ENCODE measurements at regions not wholly inside any gene's neighbourhood (a gene's known extent, or its start where the extent isn't known, plus 50 kb on each side); places are given as distances from the start of the nearest gene placed in this dataset.

DNA sequence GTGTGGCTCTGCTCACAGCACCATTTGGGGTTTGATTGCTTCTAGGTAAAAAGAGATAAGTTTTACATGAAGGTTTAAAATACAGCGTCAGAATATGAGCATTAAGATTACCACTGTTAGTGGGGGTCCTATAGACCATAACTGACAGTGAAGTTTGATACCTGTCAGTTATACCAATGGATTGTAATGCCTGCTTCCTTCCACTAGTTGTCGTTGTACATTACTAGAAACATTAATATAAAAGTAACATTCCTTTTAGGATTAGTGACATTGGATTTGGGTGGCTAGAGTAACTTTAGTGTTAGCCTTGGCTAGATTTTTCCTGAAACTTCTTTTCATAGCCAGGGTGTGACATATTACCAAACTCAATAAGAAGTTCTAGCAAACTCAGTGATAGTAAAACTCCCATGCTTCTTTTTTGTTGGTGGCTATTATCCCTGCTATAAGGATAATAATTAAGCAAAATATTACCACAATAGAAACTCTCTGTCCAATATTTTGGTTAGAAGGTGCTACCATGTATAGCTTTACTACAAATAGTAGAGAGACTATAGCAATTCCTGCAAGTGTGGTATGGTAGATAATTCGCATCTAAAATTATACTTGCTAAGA is 57.1 kb downstream of the FAM181B start:
- no peak for DNase-seq

GRCh38 chr11:82675838-82676237 is 57.8 kb downstream of the FAM181B start:
- no peak for DNase-seq

- no peak for DNase-seq
Measured at GRCh38 chr11:82673631-82674030, 60.0 kb downstream of the FAM181B start.

- no peak for DNase-seq
Measured at GRCh38 chr11:82671451-82671850, 62.2 kb downstream of the FAM181B start.

DNA sequence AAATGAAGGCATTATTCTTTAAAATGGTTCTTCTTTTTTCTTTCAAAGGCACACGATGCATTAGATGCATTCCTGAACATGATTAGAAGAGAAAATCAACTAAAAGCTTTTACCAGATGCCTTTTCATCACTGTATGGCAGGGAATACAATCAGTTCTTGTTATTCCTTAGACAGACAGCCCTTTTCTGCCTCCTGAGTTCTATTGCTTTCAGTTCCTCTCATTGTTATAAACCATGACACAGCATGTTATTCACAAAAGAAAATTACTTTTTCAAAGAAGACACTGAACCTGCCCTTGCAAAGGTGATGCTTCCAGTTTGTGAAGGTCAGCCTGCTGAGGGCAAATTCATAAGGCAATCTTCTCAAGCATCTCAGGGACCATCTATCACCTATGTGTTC is 70.1 kb downstream of the FAM181B start:
- DNase-seq, result no peak

GRCh38 chr11:82653752-82654151 is 79.9 kb downstream of the FAM181B start:
- DNase-seq, result no peak

DNA sequence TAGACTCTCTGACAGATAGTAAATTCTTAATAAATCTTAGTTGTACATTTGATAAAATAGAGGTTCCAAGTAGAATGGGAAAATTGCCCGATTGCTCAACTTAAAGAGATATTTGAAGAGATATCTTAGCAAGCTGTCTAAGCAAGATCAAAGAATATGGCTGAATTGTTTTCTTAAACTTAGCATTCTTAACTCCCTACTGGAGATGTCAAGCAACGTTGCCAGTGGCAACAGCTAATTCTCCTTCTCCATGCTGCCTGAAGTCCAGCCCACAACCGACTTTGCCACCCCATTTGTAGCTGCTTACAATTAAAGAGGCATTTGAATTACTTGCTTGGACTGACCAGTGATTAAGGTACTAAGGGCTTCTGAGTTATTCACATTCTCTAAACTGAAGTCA is 94.4 kb downstream of the FAM181B start:
- DNase-seq, result no peak

DNA sequence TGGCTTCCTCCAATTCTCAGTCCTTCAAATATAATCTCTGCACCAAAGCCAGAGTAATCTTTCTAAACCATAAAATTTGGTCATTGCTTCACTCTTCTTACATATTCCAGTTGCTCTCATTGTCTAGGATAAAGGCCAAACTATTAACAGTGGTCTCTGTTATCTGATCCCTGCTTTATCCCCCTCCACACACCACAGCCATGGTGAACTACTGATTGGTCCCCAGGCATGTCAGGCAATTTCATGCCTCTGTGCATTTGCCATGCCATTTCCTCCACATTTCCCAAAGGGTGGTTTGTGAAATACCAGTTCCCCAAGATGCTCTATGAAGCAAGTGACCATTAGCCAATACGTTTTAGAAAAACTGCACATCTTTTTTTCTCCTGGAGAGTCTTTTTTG is 97.0 kb downstream of the FAM181B start:
- DNase-seq, result no peak

DNA sequence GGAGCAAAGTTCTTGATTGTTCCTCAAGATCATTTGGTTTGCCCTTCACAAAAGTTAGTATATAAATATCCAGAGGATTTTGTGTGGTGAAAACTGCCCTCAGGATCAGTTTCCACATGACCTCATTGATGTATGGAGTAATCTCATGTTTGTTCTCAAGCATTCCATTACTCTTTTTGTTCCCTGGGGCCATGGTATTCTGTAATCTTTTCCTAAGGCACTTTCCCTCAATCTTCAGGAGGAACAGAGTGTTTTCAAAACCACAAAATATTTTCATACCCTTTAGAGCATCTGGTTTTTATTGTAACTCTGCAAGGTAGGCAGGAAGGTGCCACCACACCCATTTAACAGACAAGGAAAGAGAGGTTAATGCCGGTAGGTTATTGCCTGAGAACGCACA is 99.6 kb downstream of the FAM181B start:
- DNase-seq, result no peak

- no peak for DNase-seq
Measured at GRCh38 chr11:82631722-82632630, 101.7 kb downstream of the FAM181B start.

DNA sequence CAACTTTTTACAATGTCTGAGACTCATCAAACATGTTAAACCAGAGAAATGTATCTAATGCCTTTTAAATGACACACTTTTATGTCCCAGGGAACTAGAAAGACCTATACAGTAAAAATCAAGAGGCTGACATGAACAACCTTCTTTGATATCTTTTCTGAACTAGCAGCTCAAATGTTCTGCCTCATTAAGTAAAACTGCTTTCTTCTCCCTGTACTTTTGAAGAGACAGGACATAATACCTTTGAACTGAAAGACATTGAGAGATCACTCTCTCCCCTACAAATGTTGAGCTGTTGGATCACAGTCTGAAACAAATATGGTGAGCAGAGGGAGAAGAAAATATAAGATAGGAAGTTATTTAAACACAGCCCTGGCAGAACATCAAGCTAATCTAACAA is 123.0 kb downstream of the FAM181B start:
- DNase-seq, result no peak

DNA sequence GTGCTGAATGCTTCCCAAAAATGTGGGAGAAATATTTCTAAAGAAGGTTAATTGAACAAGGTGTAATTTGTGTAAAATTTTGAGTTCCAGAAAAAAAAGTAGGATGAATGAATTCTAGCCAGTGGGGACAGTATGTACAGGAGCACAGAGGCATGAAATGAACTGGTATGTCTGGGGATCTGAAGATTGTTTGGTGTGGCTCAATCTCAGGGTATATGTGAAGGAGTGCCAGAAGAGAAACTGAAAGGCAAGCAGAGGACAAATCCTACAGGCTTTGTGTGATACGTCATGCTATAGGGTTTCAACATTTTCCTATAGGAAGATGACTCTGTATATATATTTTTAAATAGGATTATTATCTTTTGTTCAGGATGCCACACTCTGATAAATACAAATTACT is 126.9 kb downstream of the FAM181B start:
- DNase-seq, result no peak

- no peak for DNase-seq
Measured at GRCh38 chr11:82601711-82602110, 132.0 kb downstream of the FAM181B start.

- no peak for DNase-seq
Measured at GRCh38 chr11:82599836-82600235, 133.8 kb downstream of the FAM181B start.

DNA sequence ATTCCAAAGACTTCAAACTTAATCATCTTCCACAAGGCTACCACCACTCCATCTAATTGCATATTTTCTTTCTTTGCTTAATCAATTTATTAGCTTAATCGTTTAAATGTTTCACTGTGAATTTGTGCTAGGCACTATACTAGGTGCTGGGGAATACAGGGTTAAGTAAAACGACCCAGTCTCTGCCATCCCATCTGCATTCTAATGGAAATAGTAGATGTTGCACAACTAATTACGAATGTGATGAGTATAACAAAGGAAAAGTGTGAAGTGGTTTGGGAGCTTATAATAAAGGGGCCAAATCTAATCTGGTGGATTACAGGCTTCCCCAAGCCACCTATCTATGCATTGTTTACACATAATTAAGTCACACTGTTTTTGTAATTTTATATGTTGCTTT is 147.1 kb downstream of the FAM181B start:
- DNase-seq, result no peak

DNA sequence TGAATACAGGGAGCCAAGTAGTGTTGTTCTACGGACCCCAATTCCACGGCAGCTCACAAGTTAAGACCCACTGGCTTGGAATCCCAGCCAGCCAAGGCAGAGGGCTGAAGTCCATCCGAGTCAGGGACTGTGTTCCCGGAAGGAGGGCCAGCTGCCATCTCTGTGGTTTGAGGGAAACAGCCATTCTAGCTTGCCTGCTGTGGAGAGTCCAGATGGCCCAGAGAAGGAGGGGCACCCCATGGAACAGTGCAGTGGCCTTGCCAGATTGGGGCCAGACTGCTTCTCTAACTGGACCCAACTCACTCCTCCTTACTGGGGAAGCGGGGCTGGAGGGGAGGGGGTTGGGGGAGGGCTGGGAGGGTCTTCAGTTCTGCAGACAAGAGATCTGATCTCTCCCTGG is 156.4 kb downstream of the FAM181B start:
- DNase-seq, result no peak

GRCh38 chr11:82560836-82561235 is 172.8 kb downstream of the FAM181B start:
- no peak for DNase-seq

DNA sequence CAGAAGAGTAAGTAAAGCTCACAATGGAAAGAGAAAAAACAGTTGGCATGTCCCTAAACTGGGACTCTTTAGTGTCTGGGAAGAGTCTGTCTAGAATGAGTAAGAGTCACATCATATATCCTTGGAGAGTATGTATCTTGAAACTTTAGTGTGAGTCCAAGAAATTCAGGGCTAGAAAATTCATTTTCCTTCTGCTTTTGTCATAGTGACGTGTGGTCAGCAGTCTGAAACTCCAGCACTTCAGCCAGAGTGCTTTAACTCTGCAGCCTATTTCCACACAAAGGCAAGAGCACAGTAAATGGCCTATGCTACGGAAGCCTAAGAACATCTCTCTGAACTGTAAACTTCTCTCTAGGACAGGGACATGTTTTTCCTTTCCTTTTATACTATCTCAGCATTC is 174.1 kb downstream of the FAM181B start:
- no peak for DNase-seq

DNA sequence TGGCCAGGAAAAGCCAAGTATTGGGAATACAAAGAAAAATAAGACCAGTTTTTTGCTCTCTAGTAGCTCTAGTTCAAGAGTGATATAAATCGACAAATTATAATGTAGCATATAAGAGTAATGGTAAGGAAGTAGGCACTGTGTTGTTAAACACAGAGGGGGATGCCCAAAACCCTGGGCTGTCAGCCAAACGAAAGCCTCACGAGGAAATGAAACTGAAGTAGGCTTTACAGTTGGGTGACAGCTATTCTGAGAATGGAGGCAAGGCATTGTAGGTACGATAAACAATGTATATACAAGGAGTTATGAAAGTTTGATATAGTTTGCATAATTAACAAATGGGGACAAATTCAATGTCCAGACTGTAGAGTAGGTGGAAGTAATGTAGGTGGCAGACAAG is 176.4 kb downstream of the FAM181B start:
- peak; percentile 17 to 64 for DNase-seq

DNA sequence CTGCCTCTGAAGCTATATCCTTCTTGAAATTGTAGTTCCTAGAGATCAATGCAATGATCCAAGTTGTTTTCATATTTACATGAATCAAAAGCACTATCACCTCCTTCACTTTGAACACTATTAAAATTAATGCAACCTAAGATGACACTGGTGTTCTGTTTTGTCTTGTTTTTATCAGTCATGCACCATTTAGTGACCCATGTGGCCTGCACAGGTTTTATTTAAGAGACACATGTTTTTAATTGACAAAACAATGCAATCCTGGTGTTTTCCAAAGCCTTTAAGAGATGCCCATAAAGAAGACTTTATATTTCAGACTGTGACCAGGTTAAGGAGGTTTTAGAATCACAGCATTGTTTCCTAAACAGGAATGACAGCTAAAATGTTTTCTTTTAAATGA is 177.5 kb downstream of the FAM181B start:
- DNase-seq, result no peak

DNA sequence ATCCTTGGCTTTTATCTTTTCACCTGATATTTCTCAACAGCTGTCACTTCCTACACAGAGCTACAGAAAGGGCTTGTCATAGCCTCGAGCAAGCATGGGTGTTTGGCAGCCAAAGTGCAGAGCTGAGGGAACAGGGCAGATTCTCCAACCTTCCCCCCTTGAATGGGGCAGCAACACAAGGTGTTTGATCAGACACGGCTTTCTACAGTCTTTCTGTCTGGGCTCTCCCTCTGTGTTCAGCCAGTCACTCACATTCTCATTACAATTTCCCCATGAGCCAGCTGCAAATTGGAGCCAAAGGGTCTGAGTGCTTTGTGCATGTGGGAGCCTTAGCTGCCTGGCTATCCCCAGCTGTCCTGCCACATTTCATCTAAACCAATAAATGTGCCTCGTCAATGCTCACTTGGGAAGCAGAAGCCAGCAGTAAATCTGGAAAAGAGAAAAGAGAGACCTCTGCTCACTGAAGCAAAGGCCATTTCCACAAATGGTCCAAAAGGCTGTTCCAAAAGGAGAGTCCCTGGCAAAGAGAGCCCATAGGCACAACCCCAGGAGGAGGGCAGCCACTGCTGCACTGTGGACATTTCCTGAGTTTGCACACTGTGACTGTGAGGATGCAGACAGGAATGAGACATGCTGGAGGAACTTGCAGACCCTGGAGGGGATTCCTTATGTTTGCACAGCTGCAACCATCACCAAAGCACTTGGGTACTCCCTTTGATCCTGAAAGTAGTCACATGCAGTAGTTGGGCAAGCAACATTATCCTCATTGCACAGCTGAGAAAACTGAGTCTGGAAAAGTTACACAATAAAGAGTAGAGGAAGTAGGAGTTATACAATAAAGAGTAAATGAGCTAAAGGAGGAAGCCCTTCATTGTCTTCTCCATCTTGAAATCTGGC is 186.8 kb downstream of the FAM181B start:
- DNase-seq, result no peak

DNA sequence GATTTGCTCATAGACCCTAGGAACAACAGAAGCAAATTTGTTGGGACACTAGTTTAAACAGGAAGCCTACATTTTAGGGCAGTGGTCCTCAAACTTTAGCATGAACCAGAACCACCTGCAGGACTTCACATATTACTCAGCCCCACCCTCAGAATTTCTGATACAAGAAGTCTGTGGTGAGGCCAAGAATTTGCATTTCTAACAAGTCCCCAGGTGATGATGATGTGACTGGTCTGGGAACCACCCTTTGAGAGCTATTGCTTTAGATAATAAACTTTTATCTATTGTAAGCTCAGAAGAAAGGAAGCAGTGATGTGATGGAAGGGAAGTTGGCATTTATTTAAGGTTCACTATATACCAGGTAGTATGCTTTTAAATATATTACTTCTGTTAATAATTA is 194.0 kb downstream of the FAM181B start:
- DNase-seq, result no peak

DNA sequence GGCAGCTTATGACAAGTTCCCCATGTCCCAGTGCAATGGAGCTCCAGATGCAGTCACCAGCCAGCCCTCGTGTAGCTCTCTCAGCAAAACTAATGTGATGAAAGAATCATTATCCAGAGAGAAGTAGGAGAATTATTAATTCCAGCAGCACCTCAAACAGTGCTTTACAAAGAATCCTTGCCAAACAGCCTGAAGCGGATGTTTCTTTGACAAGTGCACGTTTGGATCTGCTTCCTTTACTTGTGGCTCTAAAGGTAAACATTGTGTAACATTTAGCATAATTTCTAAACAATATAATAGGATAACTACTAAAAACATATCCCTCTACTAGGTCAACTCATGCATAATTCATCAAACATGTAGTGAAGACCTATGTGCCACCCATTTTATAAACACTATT is 197.0 kb downstream of the FAM181B start:
- DNase-seq, result no peak

Data from CD4-positive, alpha-beta T cell treated with Interferon alpha-2 for 1 hour (primary cell).